GM12874 (cell line): ENCODE measurements at regions not wholly inside any gene's neighbourhood (a gene's known extent, or its start where the extent isn't known, plus 50 kb on each side); places are given as distances from the start of the nearest gene placed in this dataset.

Experiments used
- TF ChIP-seq, protein P1 (sequence below): IDR thresholded peaks from 2 replicates; pipeline ENCODE4 v1.5.1; 2011; ENCODE audit warnings: low read depth, mild to moderate bottlenecking, control low read depth, low read length, moderate library complexity; ENCODE audit not compliant: insufficient read depth

DNA sequence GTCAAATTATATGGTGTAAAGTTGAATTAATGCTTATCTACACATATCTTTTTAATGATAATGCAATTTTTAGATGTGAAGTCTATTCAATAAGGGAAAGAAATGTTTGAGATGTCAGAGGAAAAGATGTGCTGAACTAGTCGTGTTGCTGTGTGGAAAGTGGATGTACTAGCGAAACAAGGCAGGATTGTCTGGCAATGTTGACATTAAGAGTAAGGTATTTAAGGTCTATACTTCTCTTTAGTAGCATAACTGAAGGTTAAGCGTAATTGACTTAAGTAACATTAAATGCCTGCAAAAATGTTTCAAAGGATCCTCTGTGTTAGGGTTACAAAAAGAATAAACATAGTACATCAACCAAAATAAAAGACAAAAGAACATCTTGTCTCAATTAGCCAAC lies 787.3 kb upstream of the KLHL1 start:
- TF ChIP-seq, protein P1, sequence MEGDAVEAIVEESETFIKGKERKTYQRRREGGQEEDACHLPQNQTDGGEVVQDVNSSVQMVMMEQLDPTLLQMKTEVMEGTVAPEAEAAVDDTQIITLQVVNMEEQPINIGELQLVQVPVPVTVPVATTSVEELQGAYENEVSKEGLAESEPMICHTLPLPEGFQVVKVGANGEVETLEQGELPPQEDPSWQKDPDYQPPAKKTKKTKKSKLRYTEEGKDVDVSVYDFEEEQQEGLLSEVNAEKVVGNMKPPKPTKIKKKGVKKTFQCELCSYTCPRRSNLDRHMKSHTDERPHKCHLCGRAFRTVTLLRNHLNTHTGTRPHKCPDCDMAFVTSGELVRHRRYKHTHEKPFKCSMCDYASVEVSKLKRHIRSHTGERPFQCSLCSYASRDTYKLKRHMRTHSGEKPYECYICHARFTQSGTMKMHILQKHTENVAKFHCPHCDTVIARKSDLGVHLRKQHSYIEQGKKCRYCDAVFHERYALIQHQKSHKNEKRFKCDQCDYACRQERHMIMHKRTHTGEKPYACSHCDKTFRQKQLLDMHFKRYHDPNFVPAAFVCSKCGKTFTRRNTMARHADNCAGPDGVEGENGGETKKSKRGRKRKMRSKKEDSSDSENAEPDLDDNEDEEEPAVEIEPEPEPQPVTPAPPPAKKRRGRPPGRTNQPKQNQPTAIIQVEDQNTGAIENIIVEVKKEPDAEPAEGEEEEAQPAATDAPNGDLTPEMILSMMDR, result no peak

DNA sequence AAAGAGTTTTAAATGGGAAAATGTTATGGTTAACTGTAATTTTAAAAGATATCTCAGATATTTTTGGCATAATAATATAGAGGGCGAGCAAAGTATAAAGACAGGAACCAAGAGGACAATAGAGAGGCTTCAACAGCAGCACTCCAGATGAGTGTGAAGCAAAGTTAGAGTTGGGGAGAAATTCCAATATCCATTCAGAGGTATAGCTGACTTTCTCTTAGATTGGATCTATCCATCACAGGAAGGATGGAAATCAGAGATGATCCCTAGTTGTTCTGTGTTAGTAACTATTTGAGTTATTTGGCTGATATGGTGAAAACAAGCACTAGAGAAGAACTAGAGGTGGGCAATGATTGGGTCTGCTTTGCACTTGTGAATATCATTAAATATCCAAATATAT lies 786.0 kb upstream of the KLHL1 start:
- TF ChIP-seq, protein P1, result no peak

DNA sequence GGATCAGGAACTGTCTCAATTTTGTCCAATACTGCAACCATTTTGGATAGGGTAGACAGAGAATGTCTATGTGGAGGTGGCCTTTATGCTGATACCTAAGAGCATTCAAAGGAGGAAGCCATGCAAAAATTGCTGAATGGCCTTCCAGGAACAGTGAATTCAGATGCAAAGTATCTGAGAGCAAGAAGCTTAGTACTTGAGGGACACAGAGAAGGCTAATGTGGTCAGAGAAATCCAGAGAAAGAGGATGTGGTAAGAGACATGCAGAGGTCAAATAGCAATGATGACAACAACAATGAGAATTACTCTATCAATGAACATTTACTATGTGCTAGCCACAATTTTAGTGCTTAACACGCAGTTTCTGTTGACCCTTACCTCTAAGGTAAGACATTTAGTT lies 785.6 kb upstream of the KLHL1 start:
- TF ChIP-seq, protein P1, result no peak

DNA sequence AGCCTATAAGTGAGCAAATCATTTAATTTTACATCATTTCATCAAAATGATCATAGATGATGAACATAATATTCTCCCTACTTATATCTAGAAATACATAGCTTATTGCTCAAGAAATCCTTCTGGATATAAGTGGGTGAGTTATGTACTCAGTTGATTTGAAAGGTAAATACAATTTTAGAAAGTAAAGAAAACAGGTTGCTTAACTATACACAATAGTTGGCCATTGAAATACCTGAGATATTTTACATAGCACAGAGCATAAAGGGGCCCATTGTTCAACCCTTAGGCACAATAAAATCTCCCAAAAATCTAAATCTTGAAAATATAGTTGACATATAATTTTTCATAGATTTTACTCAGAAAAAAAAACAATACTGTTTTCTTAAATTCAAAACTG lies 782.0 kb upstream of the KLHL1 start:
- TF ChIP-seq, protein P1, result no peak

DNA sequence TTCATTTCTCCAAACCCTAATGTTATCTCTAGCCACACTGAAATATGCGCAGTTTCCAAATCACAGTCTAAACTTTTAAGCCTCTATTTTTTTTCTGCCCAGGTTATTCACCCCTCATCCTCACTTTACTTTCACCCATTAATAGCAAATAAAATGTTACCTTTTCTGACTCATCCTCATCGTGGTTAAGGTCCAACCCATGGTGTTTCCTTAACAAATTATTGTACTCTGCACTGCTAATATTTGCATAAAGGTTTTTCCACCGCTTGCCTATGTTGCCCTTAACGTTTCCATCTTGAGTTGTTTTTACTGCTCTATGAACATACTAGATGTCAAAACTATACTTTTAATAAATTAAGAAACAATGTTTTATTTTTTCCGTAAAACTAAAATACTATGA lies 780.9 kb upstream of the KLHL1 start:
- TF ChIP-seq, protein P1, result no peak

DNA sequence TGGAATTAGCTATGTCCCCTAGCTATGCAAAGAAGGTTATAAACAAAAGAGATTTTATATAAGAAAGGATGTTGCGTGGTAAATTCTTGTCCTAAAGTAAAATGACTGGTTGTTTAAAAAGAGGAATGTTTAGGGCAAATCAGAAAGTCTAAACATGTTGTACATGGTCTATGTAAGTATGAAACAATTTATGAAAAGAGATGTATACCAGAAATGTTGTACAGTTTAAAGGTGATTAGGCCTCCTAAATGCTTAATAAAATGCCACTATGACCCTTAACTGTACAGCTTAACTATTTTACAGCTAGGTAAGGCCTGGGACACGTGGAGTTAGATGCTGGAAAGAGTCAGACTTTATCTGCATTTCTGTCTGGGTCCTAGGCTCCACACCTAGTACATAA lies 775.9 kb upstream of the KLHL1 start:
- TF ChIP-seq, protein P1, result no peak

DNA sequence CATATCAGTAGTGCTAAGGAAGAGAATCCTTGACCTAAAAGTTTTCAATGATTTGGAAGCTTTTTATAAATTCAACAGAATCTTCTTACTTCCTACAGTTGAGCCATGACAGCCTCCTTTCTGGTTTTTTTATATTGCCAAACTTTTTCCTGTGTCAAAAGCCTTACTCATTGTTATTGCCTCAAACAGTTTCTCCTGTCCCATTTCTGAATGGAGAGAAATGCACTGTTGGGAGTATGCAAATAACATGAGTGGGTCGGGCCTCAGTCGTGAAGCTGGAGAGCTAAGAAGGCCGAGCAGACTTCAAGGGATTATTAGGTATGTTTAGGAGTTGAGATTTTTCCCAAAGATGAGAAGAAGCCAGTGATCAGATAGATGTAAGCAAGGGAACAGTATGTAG lies 766.4 kb upstream of the KLHL1 start:
- TF ChIP-seq, protein P1, result no peak

DNA sequence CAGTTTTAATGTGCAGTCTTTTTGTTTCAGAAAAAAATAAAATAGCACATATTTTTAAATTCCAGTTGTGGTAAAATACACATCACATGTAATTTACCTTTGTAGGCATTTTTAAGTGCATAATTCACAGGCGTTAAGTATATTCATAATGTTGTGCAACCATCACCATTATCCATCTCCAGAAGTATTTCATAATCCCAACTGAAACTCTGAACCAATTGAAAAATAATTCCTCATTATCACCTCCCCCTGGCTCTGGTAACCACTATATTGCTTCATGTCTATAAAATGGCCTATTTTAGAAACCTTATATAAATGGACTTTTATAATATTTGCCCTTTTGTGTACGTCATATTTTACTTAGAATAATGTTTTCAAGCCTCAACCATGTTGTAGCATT lies 756.5 kb upstream of the KLHL1 start:
- TF ChIP-seq, protein P1, result no peak
